Non-pigmented ciliary epithelial cell (primary cell): ENCODE measurements at regions not wholly inside any gene's neighbourhood (a gene's known extent, or its start where the extent isn't known, plus 50 kb on each side); places are given as distances from the start of the nearest gene placed in this dataset.
A peak's percentile ranks its signal among the peaks of the same experiment; 100 is the strongest.
"Not testable (repeated sequence)": the region's sequence is repeated elsewhere in the genome, so short reads cannot be mapped to it uniquely, and the experiment has no call there.

ENCODE experiments used
- DNase-seq: peaks from one replicate; pipeline ENCODE4 v3.0.0-alpha.2; 2010; ENCODE audit warnings: low read depth

GRCh38 chr16:22678311-22678710 is 135.7 kb upstream of the HS3ST2 start:
- no peak for DNase-seq

GRCh38 chr16:22681554-22682291 is 132.2 kb upstream of the HS3ST2 start:
- no peak for DNase-seq

DNA sequence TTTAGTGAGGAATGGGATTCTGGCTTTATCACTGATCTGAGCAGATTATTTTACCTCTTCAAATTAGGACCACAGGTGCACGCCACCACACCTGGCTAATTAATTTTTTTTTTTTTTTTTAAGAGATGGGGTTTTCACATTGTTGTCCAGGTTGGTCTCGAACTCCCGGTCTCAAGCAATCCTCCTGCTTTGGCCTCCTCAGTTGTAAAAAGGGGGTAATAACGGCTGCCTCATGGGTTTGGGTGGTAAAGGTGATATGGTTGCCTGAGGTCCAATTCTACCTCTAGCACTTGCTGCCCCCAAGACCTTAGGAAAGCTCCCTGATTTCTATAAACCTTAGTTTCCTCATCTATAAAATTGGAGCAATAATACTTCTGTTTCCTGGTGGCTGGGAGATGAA is 130.7 kb upstream of the HS3ST2 start:
- no peak for DNase-seq

GRCh38 chr16:22683730-22684573 is 130.0 kb upstream of the HS3ST2 start:
- DNase-seq = no peak

- DNase-seq = no peak
These were observed 129.1 kb upstream of the HS3ST2 start for GRCh38 chr16:22684574-22685458.

DNA sequence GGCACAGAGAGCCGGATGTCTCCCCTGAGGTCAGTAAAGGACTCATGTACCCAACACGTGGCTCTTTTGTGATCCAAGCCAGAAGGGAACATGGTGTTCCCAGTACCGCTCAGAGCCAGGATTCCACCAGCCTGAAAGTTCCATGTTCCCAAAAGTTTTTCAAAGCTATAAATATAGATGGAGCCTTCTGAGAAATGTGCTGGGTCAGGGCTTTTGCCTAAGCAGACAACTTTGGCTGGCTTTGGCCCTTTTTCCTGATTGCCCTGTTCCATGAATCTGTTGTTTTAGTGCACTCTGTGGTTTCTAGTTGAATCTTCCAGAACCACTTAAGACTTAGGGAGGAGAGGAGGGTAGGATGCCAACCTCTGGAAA is 128.5 kb upstream of the HS3ST2 start:
- DNase-seq = no peak

DNA sequence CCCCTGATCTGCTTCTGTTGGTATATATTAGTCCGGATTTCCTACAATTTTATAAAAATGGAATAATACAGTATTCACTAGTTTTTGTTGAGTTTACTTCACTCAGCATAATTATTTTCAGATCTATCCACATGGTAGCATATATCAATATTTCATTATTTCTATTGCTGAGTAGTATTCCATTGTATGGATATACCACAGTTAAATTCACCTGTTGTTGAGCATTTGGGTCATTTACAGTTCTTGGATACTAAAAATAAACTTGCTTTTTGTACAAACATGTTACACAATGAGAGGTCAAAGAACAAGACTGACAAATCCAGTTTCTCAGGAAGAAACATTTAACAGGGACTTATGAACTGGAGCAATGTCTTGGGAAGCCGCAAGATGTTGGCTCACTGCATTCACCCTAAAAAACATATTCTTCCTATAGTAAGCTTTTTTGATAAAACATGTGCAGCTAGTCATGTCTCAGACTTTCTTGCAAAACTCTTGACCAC is 126.9 kb upstream of the HS3ST2 start:
- DNase-seq = no peak

DNA sequence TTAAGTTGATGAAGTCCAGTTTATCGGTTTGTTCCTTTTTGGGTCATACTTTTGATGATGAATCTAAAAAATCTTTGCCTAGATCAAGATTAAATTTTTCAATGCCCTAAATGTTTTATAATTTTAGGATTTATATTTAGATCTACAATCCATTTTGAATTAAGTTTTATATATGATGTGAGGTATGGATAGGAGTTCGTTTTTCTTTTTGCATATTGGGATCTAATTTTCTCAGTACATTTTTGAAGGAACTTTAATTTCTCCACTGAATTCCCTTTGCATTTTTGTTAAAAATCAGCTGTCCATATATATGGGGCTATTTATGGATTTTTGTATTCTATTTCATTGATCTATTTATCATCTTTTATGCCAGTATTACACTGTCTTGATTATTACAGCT is 125.5 kb upstream of the HS3ST2 start:
- no peak for DNase-seq

DNA sequence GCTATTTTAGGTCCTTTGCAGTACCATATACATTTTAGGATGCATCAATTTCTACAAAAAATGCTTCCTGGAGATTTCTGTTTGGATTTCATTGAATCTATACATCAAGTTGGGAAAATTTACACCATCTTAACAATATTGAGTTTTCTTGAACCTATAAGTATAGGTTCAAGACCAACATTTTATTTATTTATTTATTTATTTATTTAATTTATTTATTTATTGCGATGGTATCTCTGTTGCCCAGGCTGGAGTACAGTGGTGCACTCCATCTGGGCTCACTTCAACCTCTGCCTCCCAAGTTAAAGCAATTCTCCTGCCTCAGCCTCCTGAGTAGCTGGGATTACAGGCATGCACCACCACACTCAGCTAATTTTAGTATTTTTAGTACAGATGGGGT is 125.0 kb upstream of the HS3ST2 start:
- no peak for DNase-seq

DNA sequence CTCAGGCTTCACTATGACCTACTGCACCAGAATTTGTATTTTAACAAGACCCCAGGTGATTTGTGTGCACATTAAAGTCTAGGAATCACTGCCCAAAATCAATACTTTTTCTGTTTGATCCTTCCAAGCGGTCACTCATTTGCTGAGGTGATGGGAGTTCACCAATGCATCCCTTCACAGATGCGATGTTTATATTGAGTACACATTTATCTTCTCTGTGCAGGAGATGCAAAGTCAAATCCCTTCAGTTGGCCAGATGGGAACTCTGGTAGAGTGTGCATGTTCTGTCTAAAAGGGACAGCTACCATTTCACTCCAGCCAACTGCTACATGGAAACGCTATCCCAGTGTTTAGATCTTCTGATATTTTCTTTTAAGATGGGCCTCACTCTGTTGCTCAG is 122.6 kb upstream of the HS3ST2 start:
- no peak for DNase-seq

DNA sequence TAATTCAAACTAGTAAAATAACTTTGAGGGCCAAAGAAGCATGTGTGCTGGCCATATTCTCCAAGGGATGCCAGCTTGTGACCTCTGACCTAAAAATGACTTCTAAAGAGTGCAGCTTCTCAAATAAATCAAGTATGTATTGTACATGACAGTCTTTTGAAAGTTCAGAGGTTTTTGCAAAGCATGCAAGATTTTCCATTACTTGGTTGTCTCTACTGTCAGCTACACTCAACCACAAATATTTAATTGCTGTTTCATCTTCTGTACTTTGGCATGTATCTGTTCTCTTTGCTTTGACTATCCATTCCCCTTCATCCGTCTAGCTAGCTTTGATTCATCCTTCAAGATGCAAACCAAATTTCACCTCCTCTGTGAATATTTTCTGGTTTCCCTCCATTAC is 121.9 kb upstream of the HS3ST2 start:
- no peak for DNase-seq

DNA sequence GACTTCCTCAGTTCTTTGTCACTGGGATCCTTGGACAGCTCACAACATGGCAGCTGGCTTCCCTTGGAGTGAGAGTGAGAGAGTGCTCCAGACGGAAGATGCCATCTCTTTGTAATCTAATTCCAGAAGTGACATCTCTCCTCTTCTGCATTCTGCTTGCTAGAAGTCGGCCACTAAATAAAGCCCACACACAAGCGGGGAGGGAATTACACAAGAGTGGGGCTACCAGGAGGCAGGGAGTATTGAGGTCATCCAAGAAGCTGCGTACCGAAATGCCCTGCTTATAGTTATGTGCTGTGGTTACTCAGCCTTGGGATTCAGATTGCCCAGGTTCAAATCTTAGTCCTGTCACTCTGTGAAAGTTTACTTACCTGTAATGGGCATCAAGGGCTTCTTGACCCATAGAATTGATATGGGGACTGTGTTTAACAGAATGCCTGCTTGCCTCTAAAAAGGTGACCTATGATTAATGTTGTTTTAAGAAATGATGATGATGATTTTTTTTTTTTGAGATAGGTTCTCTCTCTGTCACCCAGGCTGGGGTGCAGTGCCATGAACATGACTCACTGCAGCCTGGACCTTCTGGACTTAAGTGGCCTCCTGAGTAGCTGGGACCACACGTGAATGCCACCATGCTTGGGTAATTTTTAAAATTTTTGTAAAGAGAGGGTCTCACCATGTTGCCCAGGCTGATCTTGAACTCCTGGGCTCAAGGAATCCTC is 120.9 kb upstream of the HS3ST2 start:
- no peak for DNase-seq

- no peak for DNase-seq
These were observed 120.2 kb upstream of the HS3ST2 start for GRCh38 chr16:22693638-22694340.

DNA sequence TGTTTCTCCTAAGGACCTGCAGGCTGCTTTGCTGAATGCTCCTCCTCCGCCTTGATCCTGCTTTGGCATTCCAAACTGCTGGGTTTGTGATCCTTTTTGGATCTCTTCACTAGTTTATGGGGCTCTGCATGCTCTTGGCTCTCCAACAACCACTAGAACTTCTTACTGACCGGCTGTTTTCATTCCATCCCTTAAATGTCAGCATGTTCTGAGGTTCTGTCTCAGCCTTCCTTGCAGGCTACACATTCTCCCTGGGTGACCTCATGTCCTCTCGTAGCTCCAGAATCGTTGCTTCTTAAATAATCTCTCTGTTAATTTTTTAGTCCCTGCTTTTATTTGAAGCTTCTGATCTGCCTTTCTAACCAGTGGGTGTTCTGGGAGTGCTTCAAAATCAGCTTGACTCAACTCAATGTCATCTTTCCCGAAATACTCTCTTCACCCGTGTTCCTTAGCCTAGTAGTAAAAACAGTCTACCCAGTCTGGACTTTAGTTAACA is 119.0 kb upstream of the HS3ST2 start:
- peak; percentile 43 for DNase-seq

GRCh38 chr16:22695773-22696172 is 118.2 kb upstream of the HS3ST2 start:
- DNase-seq = not testable (repeated sequence)

GRCh38 chr16:22699356-22699755 is 114.6 kb upstream of the HS3ST2 start:
- no peak for DNase-seq

GRCh38 chr16:22705799-22706198 is 108.2 kb upstream of the HS3ST2 start:
- DNase-seq = no peak

GRCh38 chr16:22710326-22710725 is 103.6 kb upstream of the HS3ST2 start:
- no peak for DNase-seq

GRCh38 chr16:22711847-22712246 is 102.1 kb upstream of the HS3ST2 start:
- no peak for DNase-seq

- no peak for DNase-seq
These were observed 101.5 kb upstream of the HS3ST2 start for GRCh38 chr16:22712471-22712870.

- DNase-seq = not testable (repeated sequence)
These were observed 95.4 kb upstream of the HS3ST2 start for GRCh38 chr16:22718598-22718997.
